HG03045 (cell line): ENCODE measurements at regions not wholly inside any gene's neighbourhood (a gene's known extent, or its start where the extent isn't known, plus 50 kb on each side); places are given as distances from the start of the nearest gene placed in this dataset.

Source experiments
- ATAC-seq: cut with Tn5 transposase; IDR thresholded peaks from one replicate; pipeline ENCODE4 v1.9.1; 2021; ENCODE audit warnings: mild to moderate bottlenecking, moderate library complexity; ENCODE audit not compliant: unreplicated experiment

GRCh38 chr5:152271420-152271819 is 133.7 kb downstream of the NMUR2 start:
- no peak for ATAC-seq

- no peak for ATAC-seq
Measured at GRCh38 chr5:152270096-152270495, 135.0 kb downstream of the NMUR2 start.

GRCh38 chr5:152269533-152269932 is 135.5 kb downstream of the NMUR2 start:
- ATAC-seq = no peak

GRCh38 chr5:152264645-152265254 is 140.3 kb downstream of the NMUR2 start:
- ATAC-seq = no peak

- no peak for ATAC-seq
Measured at GRCh38 chr5:152262667-152263066, 142.4 kb downstream of the NMUR2 start.

GRCh38 chr5:152260940-152261339 is 144.1 kb downstream of the NMUR2 start:
- no peak for ATAC-seq

- ATAC-seq = no peak
Measured at GRCh38 chr5:152259702-152260101, 145.4 kb downstream of the NMUR2 start.

GRCh38 chr5:152256580-152256979 is 148.5 kb downstream of the NMUR2 start:
- no peak for ATAC-seq

GRCh38 chr5:152255411-152255810 is 149.7 kb downstream of the NMUR2 start:
- no peak for ATAC-seq

GRCh38 chr5:152247850-152248385 is 157.2 kb downstream of the NMUR2 start:
- no peak for ATAC-seq

GRCh38 chr5:152246401-152246800 is 158.7 kb downstream of the NMUR2 start:
- no peak for ATAC-seq

- ATAC-seq = no peak
Measured at GRCh38 chr5:152237531-152237930, 167.5 kb downstream of the NMUR2 start.

- ATAC-seq = no peak
Measured at GRCh38 chr5:152226191-152226590, 178.9 kb downstream of the NMUR2 start.

- ATAC-seq = no peak
Measured at GRCh38 chr5:152221721-152222629, 183.1 kb downstream of the NMUR2 start.

GRCh38 chr5:152218694-152219093 is 186.4 kb downstream of the NMUR2 start:
- no peak for ATAC-seq

- ATAC-seq = no peak
Measured at GRCh38 chr5:152205804-152206203, 199.3 kb downstream of the NMUR2 start.

GRCh38 chr5:152202321-152202720 is 202.8 kb downstream of the NMUR2 start:
- ATAC-seq = no peak

- no peak for ATAC-seq
Measured at GRCh38 chr5:152193391-152194107, 211.5 kb downstream of the NMUR2 start.

- no peak for ATAC-seq
Measured at GRCh38 chr5:152188251-152188650, 216.8 kb downstream of the NMUR2 start.

- ATAC-seq = no peak
Measured at GRCh38 chr5:152187668-152188067, 217.4 kb downstream of the NMUR2 start.

- no peak for ATAC-seq
Measured at GRCh38 chr5:152185547-152186245, 219.4 kb downstream of the NMUR2 start.
